ENCODE measurements at regions not wholly inside any gene's neighbourhood (a gene's known extent, or its start where the extent isn't known, plus 50 kb on each side); places are given as distances from the start of the nearest gene placed in this dataset.
"Not testable (repeated sequence)": the region's sequence is repeated elsewhere in the genome, so short reads cannot be mapped to it uniquely, and the experiment has no call there.

GRCh38 chrX:3914059-3914458, 200.6 kb upstream of the PRKX start:
- H3K36me3 ChIP-seq; H3K4me1 ChIP-seq; H3K27ac ChIP-seq; DNase-seq (ENCODE audit: low spot score in 2 of 2); intact Hi-C loops (cut with DNase I); H3K9me3 ChIP-seq; H3K4me3 ChIP-seq; H3K27me3 ChIP-seq: not testable (repeated sequence)

- H3K4me3 ChIP-seq; H3K27me3 ChIP-seq; H3K9me3 ChIP-seq; intact Hi-C loops (cut with DNase I); H3K36me3 ChIP-seq; H3K4me1 ChIP-seq; DNase-seq (ENCODE audit: low spot score in 2 of 2); H3K27ac ChIP-seq: not testable (repeated sequence)
These were observed 197.6 kb upstream of the PRKX start for GRCh38 chrX:3911012-3911411.

DNA sequence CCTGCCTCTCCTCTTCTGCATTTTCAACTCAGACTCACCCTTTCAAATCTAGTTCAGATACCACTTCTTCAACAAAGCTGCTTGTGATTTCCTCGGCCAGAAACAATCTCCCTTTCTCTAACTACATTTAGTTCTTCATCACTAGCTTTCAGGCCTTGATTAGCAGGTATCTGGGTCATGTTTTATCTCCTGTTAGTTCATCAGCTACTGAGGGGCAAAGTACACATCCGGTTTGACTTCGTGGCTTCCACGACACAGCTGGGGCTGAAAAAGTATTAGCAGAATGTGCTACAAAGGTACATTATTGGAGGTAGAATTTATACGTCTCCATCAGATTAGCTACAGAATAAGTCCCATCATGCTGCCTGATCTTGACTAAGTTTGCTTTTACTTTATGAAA, 197.2 kb upstream of the PRKX start:
- DNase-seq (ENCODE audit: low spot score in 2 of 2); H3K27ac ChIP-seq; H3K9me3 ChIP-seq; H3K4me3 ChIP-seq; H3K27me3 ChIP-seq; H3K4me1 ChIP-seq; H3K36me3 ChIP-seq; intact Hi-C loops (cut with DNase I): not testable (repeated sequence)

DNA sequence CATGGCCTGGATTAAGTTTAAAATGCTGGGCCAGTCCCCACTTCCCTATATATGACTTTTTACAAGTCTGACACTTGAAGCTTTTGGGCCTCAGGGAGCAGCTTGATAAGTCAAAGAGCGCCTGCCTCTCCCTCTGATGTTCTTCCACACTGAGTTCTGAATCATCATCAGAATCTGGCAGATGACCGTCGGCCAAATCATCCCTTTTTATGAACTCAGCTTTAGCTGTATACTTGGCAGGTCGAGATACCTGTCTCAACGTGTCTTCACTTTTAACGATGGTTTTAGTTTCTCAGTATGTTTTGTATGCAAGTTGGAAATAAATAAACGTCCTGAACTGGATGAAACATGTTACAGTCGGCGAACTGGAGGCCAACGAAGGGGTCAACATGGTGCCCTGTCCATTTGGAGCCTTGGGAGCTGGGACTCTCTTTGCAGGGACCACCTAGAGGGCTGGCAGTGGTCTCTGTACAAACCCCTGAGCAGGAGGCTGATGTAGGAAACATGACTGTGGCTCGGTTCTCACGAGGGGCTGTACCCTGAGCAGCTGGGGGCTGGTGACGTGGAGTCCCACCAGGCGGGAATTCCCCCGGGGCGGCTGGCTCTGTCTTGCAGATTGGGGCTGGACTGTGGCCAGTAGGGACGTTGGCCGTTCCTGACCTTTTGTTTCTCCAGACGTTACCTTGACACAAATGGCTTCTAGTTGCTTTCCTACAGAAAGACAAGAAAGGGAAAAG, 192.2 kb upstream of the PRKX start:
- DNase-seq (ENCODE audit: low spot score in 2 of 2); H3K27ac ChIP-seq; H3K27me3 ChIP-seq; H3K36me3 ChIP-seq; H3K4me1 ChIP-seq; intact Hi-C loops (cut with DNase I); H3K4me3 ChIP-seq; H3K9me3 ChIP-seq: not testable (repeated sequence)

- H3K9me3 ChIP-seq; H3K4me3 ChIP-seq; H3K27me3 ChIP-seq; H3K4me1 ChIP-seq; DNase-seq (ENCODE audit: low spot score in 2 of 2); intact Hi-C loops (cut with DNase I); H3K36me3 ChIP-seq; H3K27ac ChIP-seq: not testable (repeated sequence)
These were observed 188.8 kb upstream of the PRKX start for GRCh38 chrX:3902222-3902621.

- H3K4me1 ChIP-seq; H3K27me3 ChIP-seq; H3K4me3 ChIP-seq; H3K9me3 ChIP-seq; DNase-seq (ENCODE audit: low spot score in 2 of 2); H3K36me3 ChIP-seq; H3K27ac ChIP-seq; intact Hi-C loops (cut with DNase I): not testable (repeated sequence)
These were observed 183.3 kb upstream of the PRKX start for GRCh38 chrX:3896755-3897154.

DNA sequence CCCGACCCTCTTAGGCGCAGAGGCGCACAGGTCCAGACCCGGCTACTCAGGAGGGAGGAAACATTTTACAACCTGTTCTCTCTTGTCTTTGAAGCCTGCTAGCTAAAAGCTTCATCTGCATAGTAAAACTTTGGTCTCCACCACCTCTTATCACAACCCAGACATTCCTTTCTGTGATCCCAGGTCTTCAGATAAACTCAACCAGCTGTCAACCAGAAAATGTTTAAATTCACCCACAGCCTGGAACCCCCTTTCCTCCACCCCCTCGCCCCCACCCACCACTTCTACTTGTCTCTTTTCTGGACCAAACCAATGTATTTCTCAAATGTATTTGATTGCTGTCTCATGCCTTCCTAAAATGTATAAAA, 169.1 kb upstream of the PRKX start:
- H3K9me3 ChIP-seq; H3K27me3 ChIP-seq; DNase-seq (ENCODE audit: low spot score in 2 of 2); H3K4me1 ChIP-seq; H3K36me3 ChIP-seq; intact Hi-C loops (cut with DNase I); H3K27ac ChIP-seq; H3K4me3 ChIP-seq: not testable (repeated sequence)

- H3K27ac ChIP-seq; H3K27me3 ChIP-seq; H3K4me3 ChIP-seq; H3K4me1 ChIP-seq; H3K36me3 ChIP-seq; DNase-seq (ENCODE audit: low spot score in 2 of 2); H3K9me3 ChIP-seq; intact Hi-C loops (cut with DNase I): not testable (repeated sequence)
These were observed 168.6 kb upstream of the PRKX start for GRCh38 chrX:3881898-3882552.

DNA sequence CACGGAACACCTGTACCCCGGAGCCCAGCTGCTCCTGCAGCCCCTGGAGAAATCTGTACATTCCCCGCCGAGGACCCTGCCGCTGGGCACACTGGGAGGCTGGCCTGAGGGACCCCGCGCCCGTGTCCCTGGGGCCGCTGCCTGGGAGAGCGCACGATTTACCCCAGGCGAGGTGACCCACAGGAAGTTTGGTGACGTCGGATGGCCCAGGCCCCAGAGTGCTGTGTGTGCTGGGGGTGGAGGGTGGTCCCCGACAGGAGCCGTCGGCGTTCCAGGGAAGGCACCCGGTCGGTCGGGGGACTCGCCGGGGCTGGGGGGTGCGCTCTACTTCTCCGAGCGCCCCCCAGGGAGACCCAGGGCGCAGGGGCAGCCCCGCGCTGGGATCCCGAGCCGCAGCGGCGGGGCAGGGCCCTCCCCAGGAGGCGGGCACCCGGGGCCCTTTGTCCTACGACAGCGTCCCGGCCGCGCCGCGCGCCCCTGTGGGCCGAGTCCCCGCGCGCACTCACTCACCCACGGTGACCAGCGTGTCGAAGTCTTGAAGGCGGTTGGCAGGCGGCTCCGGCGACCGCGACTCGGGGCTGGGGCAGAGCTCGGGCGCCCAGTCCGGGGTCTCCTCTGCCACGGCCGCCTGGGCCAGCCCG, 167.9 kb upstream of the PRKX start:
- H3K27me3 ChIP-seq; H3K9me3 ChIP-seq; H3K4me3 ChIP-seq; H3K4me1 ChIP-seq; H3K36me3 ChIP-seq; intact Hi-C loops (cut with DNase I); DNase-seq (ENCODE audit: low spot score in 2 of 2); H3K27ac ChIP-seq: not testable (repeated sequence)

GRCh38 chrX:3876393-3876792, 162.9 kb upstream of the PRKX start:
- H3K27ac ChIP-seq; DNase-seq (ENCODE audit: low spot score in 2 of 2); H3K4me3 ChIP-seq; H3K9me3 ChIP-seq; H3K4me1 ChIP-seq; H3K36me3 ChIP-seq; intact Hi-C loops (cut with DNase I); H3K27me3 ChIP-seq: not testable (repeated sequence)

GRCh38 chrX:3875638-3876037, 162.2 kb upstream of the PRKX start:
- not testable (repeated sequence) for H3K4me1 ChIP-seq

DNA sequence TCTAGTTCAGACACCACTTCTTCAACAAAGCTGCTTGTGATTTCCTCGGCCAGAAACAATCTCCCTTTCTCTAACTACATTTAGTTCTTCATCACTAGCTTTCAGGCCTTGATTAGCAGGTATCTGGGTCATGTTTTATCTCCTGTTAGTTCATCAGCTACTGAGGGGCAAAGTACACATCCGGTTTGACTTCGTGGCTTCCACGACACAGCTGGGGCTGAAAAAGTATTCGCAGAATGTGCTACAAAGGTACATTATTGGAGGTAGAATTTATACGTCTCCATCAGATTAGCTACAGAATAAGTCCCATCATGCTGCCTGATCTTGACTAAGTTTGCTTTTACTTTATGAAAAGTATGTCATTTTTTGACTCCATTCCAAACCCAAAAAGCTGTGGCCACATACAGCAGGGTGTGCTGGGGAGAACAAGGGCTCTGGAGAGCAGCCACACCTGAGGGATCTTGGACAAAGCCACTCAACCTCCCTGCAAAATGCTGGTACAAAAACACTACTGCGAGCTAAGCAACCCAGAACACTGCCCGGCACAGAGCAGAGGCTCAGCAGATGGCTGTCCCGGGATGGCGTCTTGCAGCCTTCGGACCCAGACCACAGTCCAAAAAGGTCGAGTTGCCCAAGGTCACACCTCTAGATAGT, 158.9 kb upstream of the PRKX start:
- H3K36me3 ChIP-seq; DNase-seq (ENCODE audit: low spot score in 2 of 2); H3K4me1 ChIP-seq; H3K27me3 ChIP-seq; H3K27ac ChIP-seq; H3K9me3 ChIP-seq; intact Hi-C loops (cut with DNase I); H3K4me3 ChIP-seq: not testable (repeated sequence)

More at GRCh38 chrX:3875638-3876037, 162.2 kb upstream of the PRKX start:
- H3K4me3 ChIP-seq; intact Hi-C loops (cut with DNase I); DNase-seq (ENCODE audit: low spot score in 2 of 2); H3K27ac ChIP-seq; H3K36me3 ChIP-seq; H3K27me3 ChIP-seq; H3K9me3 ChIP-seq: not testable (repeated sequence)

- H3K9me3 ChIP-seq; H3K27ac ChIP-seq; H3K4me3 ChIP-seq; H3K36me3 ChIP-seq; H3K27me3 ChIP-seq; H3K4me1 ChIP-seq; intact Hi-C loops (cut with DNase I): not testable (repeated sequence)
- peak in 1 of 2 donors; percentile 9 for DNase-seq (ENCODE audit: low spot score in 2 of 2)
These were observed 153.8 kb upstream of the PRKX start for GRCh38 chrX:3867067-3867831.

All from ascending aorta (tissue), 2 donors.